GM21825 (cell line): ENCODE measurements at regions not wholly inside any gene's neighbourhood (a gene's known extent, or its start where the extent isn't known, plus 50 kb on each side); places are given as distances from the start of the nearest gene placed in this dataset.
"Not testable (repeated sequence)": the region's sequence is repeated elsewhere in the genome, so short reads cannot be mapped to it uniquely, and the experiment has no call there.

Experiments used
- ATAC-seq: cut with Tn5 transposase; IDR thresholded peaks from one replicate; pipeline ENCODE4 v1.9.1; 2021; ENCODE audit warnings: mild to moderate bottlenecking, moderate library complexity; ENCODE audit not compliant: unreplicated experiment

GRCh38 chr5:42074353-42074752 lies 149.3 kb downstream of the FBXO4 start:
- no peak for ATAC-seq

GRCh38 chr5:42089705-42090104 lies 164.6 kb downstream of the FBXO4 start:
- no peak for ATAC-seq

DNA sequence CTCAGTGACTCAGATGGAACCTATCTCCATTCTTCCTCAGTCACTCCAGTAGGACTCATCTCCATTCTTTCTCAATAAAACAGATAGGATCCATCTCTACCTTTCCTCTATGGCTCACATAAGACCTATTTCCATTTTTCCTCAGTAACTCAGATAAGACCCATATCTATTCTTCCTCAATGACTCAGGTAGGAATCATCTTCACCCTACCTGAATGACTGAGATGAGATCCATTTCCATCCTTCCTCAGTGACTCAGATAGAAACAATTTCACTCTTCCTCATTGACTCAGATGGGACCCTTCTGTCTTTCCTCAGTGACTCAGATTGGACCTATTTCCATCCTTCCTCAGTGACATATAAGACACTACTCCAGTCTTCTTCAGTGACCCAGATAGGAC lies 165.1 kb downstream of the FBXO4 start:
- ATAC-seq, result no peak

GRCh38 chr5:42099846-42100245 lies 174.8 kb downstream of the FBXO4 start:
- ATAC-seq, result not testable (repeated sequence)

DNA sequence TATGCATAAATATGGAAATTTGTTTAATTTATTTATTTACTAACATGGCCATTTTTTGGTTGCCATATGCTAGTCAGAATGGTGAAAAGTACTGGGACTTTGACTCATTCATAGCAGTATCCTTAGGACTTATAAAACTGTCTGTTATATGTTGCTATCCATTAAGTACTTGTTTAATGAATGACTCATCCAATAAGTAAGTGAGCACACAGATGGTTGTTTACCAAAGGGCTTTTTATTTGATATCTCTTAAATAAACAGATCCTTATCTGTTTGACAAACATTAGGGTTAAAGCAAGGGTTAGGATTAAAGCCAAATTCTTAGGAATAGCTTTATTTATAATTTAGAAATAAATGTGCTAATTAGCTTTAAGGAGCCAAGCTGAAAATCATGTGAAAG lies 183.4 kb downstream of the FBXO4 start:
- no peak for ATAC-seq

GRCh38 chr5:42109006-42109572 lies 184.0 kb downstream of the FBXO4 start:
- no peak for ATAC-seq

DNA sequence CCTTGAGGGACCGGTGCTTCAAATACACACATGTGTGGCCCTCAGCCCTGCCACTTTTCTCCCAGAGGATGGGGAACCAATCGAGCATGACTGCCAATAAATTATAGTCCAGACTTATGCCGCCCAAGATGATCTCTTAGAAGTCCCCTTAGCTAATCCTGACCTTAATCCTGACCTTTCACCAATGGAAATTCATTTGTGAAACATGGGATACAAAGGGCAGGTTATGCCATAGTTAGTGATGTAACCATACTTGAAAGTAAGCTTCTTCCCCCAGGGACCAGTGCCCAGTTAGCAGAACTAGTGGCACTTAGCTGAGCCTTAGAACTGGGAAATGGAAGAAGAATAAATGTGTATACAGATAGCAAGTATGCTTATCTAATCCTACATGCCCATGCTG lies 190.6 kb downstream of the FBXO4 start:
- ATAC-seq, result not testable (repeated sequence)

DNA sequence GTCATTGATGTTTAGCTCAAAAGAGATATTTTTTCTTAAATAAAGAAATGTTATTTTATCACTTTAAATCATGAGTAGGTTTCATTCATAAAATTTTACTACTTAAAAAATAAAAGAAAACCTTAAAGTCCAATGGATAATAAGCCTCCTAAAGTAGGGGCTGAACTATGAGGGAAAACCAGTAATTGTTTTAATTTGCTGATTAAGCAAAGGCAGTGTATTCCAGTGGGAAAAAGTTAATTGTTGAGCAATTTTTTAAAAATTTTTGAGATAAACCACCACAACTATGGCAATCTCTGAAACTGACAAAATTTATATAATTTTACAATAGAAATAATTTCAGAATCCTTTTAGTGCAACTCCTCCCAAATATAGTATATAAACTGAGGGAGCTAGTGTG lies 195.0 kb downstream of the FBXO4 start:
- no peak for ATAC-seq

DNA sequence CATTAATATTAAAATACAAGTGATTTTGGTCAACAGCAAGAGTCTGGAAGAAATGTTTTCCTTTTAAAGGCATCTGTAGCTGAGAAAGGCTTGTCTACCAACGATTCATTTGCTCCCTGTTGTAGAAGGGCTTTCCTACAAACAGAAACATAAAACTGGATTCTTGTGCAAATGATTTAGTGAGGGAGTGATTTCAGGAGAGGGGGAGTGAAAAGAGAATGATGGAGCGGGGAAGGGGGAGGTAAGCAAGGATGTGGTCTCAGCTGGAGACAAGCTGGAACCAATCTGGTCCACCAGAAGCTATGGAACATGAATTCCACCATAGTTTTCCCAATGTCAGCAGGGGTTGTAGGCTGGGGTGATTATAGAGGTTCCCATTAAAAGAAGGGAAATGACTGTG lies 196.3 kb downstream of the FBXO4 start:
- no peak for ATAC-seq

DNA sequence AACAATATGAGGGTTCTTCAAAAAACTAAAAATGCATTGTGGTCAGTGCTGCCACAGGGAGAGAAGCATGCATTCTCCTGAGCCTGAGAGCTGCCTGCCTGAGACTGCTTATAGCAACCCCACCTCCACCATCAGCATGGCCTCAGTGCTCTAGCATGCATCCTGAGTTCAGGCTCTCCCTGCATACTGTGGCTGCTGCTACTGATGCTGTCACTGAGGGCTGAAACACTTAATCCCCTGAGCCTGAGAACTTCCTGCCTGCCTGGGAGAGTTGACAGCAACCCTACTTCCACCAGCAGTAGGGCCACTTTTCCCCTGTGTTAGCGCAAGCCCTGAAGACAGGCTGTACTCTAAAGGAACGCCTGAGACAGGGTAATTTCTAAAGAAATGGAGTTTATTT lies 206.0 kb downstream of the FBXO4 start:
- ATAC-seq, result no peak

- no peak for ATAC-seq
Measured at GRCh38 chr5:42143361-42143760, 218.3 kb downstream of the FBXO4 start.

GRCh38 chr5:42148813-42149212 lies 223.7 kb downstream of the FBXO4 start:
- ATAC-seq, result no peak

- ATAC-seq, result no peak
Measured at GRCh38 chr5:42157215-42157614, 232.1 kb downstream of the FBXO4 start.

DNA sequence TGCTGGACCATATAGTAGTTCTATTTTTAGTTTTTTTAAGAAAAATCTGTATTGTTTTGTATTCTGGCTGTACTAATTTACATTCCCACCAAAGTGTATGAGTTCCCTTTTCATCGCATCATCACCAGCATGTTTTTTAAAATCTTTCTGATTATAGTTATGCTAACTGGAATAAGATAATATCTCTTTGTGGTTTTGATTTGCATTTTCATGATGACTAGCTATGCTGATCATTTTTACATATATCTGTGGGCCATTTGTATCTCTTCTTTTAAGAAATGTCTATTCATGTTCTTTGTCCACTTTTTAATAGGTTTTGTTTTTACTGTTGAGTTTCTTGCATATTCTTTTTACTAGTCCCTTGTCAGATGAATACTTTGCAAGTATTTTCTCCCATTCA lies 238.0 kb downstream of the FBXO4 start:
- no peak for ATAC-seq

GRCh38 chr5:42168091-42168670 lies 243.1 kb downstream of the FBXO4 start:
- no peak for ATAC-seq

- ATAC-seq, result not testable (repeated sequence)
Measured at GRCh38 chr5:42176118-42176517, 247.1 kb upstream of the GHR start.

- not testable (repeated sequence) for ATAC-seq
Measured at GRCh38 chr5:42179843-42180242, 243.4 kb upstream of the GHR start.

- ATAC-seq, result no peak
Measured at GRCh38 chr5:42216904-42217303, 206.3 kb upstream of the GHR start.

- no peak for ATAC-seq
Measured at GRCh38 chr5:42217791-42218190, 205.4 kb upstream of the GHR start.

- ATAC-seq, result no peak
Measured at GRCh38 chr5:42225009-42225408, 198.2 kb upstream of the GHR start.

DNA sequence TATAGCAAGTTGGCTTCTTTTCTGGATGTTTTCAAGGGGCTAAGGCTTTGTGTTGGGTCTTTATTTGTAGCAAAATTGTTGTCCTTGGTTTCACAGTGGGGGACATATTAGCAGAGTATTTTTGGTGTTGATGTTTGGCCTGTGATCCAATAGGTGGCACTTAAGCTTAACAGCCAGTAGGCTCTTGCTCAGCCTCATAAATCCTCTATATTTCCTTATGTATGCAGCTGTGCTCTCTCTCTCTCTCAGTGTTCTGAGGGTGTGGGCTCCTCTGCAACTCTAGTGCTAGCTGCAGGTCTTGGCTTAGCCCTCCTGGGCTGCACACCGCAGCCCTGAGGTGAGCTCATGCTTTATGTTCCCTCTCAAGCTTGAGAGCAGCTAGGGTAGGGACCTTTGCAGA lies 195.0 kb upstream of the GHR start:
- ATAC-seq, result no peak

DNA sequence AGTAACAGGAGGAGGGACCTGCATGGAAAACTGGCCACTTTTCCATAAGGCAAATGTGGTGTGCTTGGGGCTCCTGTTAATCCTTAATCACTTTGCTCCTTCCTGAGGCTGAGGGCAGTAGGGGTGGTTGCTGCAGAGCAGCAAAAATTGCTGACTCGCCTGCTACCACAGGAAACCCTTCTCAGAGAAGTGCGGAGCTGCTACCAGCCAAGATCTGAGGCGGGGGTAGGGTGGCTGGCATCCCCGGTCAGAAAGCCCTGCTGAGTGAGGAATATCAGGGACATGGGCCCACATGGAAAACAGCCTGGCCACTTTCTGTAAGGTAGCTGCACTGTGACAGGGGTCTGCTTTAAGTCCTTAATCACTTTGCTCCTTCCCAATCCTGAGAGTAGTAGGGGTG lies 192.4 kb upstream of the GHR start:
- ATAC-seq, result no peak

GRCh38 chr5:42235241-42235640 lies 188.0 kb upstream of the GHR start:
- ATAC-seq, result no peak
